HepG2 (cell line): ENCODE measurements at regions not wholly inside any gene's neighbourhood (a gene's known extent, or its start where the extent isn't known, plus 50 kb on each side); places are given as distances from the start of the nearest gene placed in this dataset.

Experiments used
- ATAC-seq: fragments of 200-7000 bp; cut with Tn5 transposase; 3 replicates; pipeline ENCODE4 v1.9.1; 2020; ENCODE audit warnings: mild to moderate bottlenecking, moderate library complexity
- BruUV-seq: library from RNA; stranded (reverse); fragments of 400-500 nt; replicated peaks from 2 replicates; lab custom pipeline; 2021; lab: Mats Ljungman, UMichigan
- CTCF ChIA-PET: fragments of 300-600 bp; formaldehyde crosslinking; extraction: SDS; loops from one replicate; lab custom pipeline; 2021; ENCODE audit warnings: low total read pairs, inconsistent platforms, low intra/inter-chr PET ratio; lab: Yijun Ruan, JAX
- POLR2A ChIA-PET: fragments of 350-600 bp; sonication (Branson Sonifier 250); formaldehyde crosslinking; loops from one replicate; lab custom pipeline; 2020; ENCODE audit warnings: antibody characterized with exemption, inconsistent platforms; lab: Yijun Ruan, JAX
- DNase-seq: peaks from one replicate; pipeline ENCODE4 v3.0.0-alpha.2; 2015; ENCODE audit warnings: low spot score
- FAIRE-seq: peaks from 3 replicates; lab custom pipeline; 2011; peaks lifted over from hg19 to GRCh38; lab: Jason Lieb, UNC
- H2AFZ ChIP-seq: one replicate; pipeline ENCODE4 v1.6.1; 2011; ENCODE audit warnings: low read length, inconsistent platforms
- H3K27ac ChIP-seq: fragments of 300-600 bp; 3 replicates; pipeline ENCODE4 v1.8.0; 2011; ENCODE audit warnings: mixed run types, mild to moderate bottlenecking, mixed read lengths, low read length, inconsistent platforms; ENCODE audit not compliant: insufficient read depth; ENCODE audit errors: extremely low read length
- H3K27me3 ChIP-seq, 2 experiments: fragments of 200-600 bp in 1 of 2; 2 replicates in 1 of 2; 3 replicates in 1 of 2; pipeline versions ENCODE4 v1.6.0 to v1.8.0; 2011; ENCODE audit warnings: low read length in 2 of 2, mild to moderate bottlenecking in 2 of 2, moderate library complexity in 2 of 2, inconsistent platforms in 1 of 2; ENCODE audit not compliant: insufficient read depth in 2 of 2, control insufficient read depth in 1 of 2
- H3K36me3 ChIP-seq, 2 experiments: fragments of 200-600 bp in 1 of 2; replicated peaks in 1 of 2; 2 replicates in 1 of 2; 3 replicates in 1 of 2; pipeline versions ENCODE4 v1.5.1 to v1.8.0; 2011; ENCODE audit warnings: low read length in 2 of 2, inconsistent platforms in 1 of 2; ENCODE audit not compliant: insufficient read depth in 2 of 2, control insufficient read depth in 1 of 2
- H3K4me1 ChIP-seq: 2 replicates; pipeline ENCODE4 v1.5.1; 2012; ENCODE audit warnings: low read length, inconsistent platforms; ENCODE audit not compliant: insufficient read depth
- H3K4me2 ChIP-seq: 2 replicates; pipeline ENCODE4 v1.6.0; 2011; ENCODE audit warnings: low read depth, low read length, inconsistent platforms
- H3K4me3 ChIP-seq, 3 experiments: fragments of 200-600 bp in 1 of 3; sonication (generic), shearing (Covaris generic) in 1 of 3; replicated peaks in 1 of 3; 2 replicates each; pipeline ENCODE4 v1.5.1; 2011 to 2016; ENCODE audit warnings: low read length in 3 of 3, inconsistent platforms in 2 of 3, low read depth in 2 of 3, mild to moderate bottlenecking in 2 of 3, control low read depth in 1 of 3, mixed read lengths in 1 of 3; ENCODE audit not compliant: insufficient read depth in 1 of 3
- H3K79me2 ChIP-seq: one replicate; pipeline ENCODE4 v1.6.1; 2011; ENCODE audit warnings: low read length, inconsistent platforms; ENCODE audit not compliant: insufficient read depth
- H3K9ac ChIP-seq: 2 replicates; pipeline ENCODE4 v1.6.0; 2011; ENCODE audit warnings: mild to moderate bottlenecking, low read depth, low read length, inconsistent platforms; ENCODE audit not compliant: insufficient read depth
- H3K9me3 ChIP-seq: 2 replicates; pipeline ENCODE4 v1.5.1; 2012; ENCODE audit warnings: mild to moderate bottlenecking, low read length
- H4K20me1 ChIP-seq: 2 replicates; pipeline ENCODE4 v1.6.0; 2011; ENCODE audit warnings: inconsistent platforms, mild to moderate bottlenecking, low read length, moderate library complexity; ENCODE audit not compliant: insufficient read depth
- GFI1 ChIP-seq: sonication (generic); formaldehyde crosslinking; IDR thresholded peaks from 2 replicates; pipeline ENCODE4 v1.5.0; 2020; ENCODE audit warnings: missing genetic modification reagents, mild to moderate bottlenecking, borderline replicate concordance
- KLF16 ChIP-seq, 2 experiments: sonication (generic) in 1 of 2; formaldehyde crosslinking in 1 of 2; IDR thresholded peaks; 2 replicates each; pipeline versions ENCODE4 v1.6.1 to v1.8.0; 2016 to 2023; ENCODE audit warnings: missing genetic modification reagents in 2 of 2, missing compliant biosample characterization in 1 of 2
- MEIS1 ChIP-seq: sonication (generic); formaldehyde crosslinking; IDR thresholded peaks from 2 replicates; pipeline ENCODE4 v1.9.0; 2021; ENCODE audit warnings: mild to moderate bottlenecking, missing genetic modification reagents, moderate library complexity, borderline replicate concordance
- RXRA ChIP-seq: sonication (generic); formaldehyde crosslinking; IDR thresholded peaks from 2 replicates; pipeline ENCODE4 v1.5.1; 2020; ENCODE audit warnings: missing genetic modification reagents
- ZFP36L1 ChIP-seq: sonication (generic); formaldehyde crosslinking; IDR thresholded peaks from 2 replicates; pipeline ENCODE4 v1.8.0; 2022; ENCODE audit warnings: mild to moderate bottlenecking, missing genetic modification reagents, moderate library complexity
- ZNF430 ChIP-seq: sonication (generic); formaldehyde crosslinking; IDR thresholded peaks from 2 replicates; pipeline ENCODE4 v1.9.0; 2021; ENCODE audit warnings: mild to moderate bottlenecking, missing genetic modification reagents
- ZNF660 ChIP-seq: sonication (generic); formaldehyde crosslinking; IDR thresholded peaks from 2 replicates; pipeline ENCODE4 v1.5.1; 2020; ENCODE audit warnings: mild to moderate bottlenecking, low read depth, missing genetic modification reagents, borderline replicate concordance
- WGBS: methylation state at CpG from one replicate; pipeline ENCODE4 v1.1.6; 2017; ENCODE audit warnings: low lambda C conversion rate; 5-methylcytosine and 5-hydroxymethylcytosine counted together
- in situ Hi-C: cut with HindIII; loops from 2 replicates; pipeline ENCODE4 v1.10.0; 2017; ENCODE audit warnings: low pct_unique_long_range_greater_than_20kb; ENCODE audit not compliant: extremely low pct_ligation_motif_present
- intact Hi-C: fragments of 100-400 bp; cut with micrococcal nuclease; formaldehyde crosslinking; loops from one replicate; pipeline ENCODE4 v1.10.0; 2022; ENCODE audit not compliant: unreplicated experiment
- TF ChIP-seq, protein P1 (sequence below): sonication (generic); formaldehyde crosslinking; IDR thresholded peaks from 2 replicates; pipeline ENCODE4 v1.9.0; 2022; ENCODE audit warnings: low read depth, missing genetic modification reagents
- TF ChIP-seq, protein P2 (sequence below): sonication (generic); formaldehyde crosslinking; IDR thresholded peaks from 2 replicates; pipeline ENCODE4 v1.8.0; 2022; ENCODE audit warnings: missing genetic modification reagents, mild to moderate bottlenecking, moderate library complexity, borderline replicate concordance
- TF ChIP-seq, protein P3 (sequence below): sonication (generic); formaldehyde crosslinking; IDR thresholded peaks from 2 replicates; pipeline ENCODE4 v1.9.0; 2021; ENCODE audit warnings: missing genetic modification reagents, borderline replicate concordance
- TF ChIP-seq, protein P4 (sequence below): IDR thresholded peaks from 2 replicates; pipeline ENCODE4 v1.6.1; 2018; ENCODE audit warnings: missing genetic modification reagents, mild to moderate bottlenecking, missing compliant biosample characterization
- TF ChIP-seq, protein P5 (sequence below), 2 experiments: fragments of 450-650 bp in 1 of 2; sonication (generic) in 1 of 2; formaldehyde crosslinking; IDR thresholded peaks; 2 replicates each; pipeline versions ENCODE4 v1.5.0 to v1.8.0; 2020 to 2022; ENCODE audit warnings: mild to moderate bottlenecking in 1 of 2, missing genetic modification reagents in 1 of 2

DNA sequence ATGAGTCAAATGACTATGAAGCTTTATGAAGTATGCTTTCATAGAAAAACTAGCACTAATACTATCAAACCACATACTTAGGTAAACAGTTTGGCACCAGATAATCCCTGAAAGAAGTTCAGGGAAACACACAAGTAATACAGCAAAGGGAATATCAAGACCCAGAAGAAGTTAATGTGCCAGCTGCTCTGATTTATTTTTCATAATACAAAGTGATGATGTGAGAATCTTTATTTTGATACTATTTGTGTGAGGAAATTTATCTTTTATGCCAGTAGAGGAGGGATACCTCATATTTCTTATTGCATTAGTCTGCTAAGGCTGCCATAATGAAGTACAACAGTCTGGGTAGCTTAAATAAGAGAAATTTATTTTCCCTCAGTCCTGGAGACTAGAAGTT lies 67.7 kb upstream of the ANO3 start:
- no peak for FAIRE-seq
- in situ Hi-C loops = no loop called here
- POLR2A ChIA-PET = no interaction called here

DNA sequence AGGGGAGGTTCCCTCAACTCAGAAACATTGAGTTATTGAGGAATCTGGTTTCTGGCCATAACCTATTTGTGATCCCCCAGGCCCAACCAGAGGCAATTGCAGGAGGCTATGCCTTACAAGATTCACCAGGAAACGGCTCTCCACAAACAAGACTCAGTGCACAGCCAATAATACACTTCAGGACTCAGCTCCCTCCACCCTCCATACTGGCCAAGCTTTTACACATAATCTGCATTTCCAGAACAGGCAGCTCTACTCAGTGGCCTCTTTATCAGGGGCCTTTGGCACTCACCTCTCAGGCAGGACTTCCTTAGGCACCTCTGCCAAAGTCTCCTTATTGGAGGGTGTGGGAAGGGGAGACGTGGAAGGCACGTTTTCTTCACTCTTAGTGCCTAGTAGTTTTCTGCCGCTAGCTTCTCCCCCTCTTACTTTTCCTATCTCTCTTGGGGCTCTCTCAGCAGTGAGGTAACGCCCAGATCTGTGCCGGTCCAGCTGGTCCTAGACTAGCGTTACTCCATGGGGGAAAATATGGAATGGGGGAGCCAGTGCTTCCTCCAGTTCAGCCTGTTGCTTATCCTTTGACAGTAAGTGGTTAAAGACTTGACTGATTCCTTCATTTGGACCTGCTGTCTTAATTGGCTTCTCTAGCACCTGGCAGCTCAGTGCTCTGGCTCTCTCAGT lies 62.8 kb upstream of the ANO3 start:
- Histone ChIP-seq H3K4me2 (no peak overlapping the region), H4K20me1 (no peaks in the 10 kb centered on the region), H3K36me3 (no peaks in the 10 kb centered on the region), H3K9ac (no peak overlapping the region), H3K27ac (no peak overlapping the region), H3K27me3 (no peaks in the 10 kb centered on the region; a peak in 1 of 5 replicates), H3K9me3 (no peaks in the 10 kb centered on the region), H3K4me3 (no peak overlapping the region), H3K4me1 (no peaks in the 10 kb centered on the region), H2AFZ (no peak overlapping the region), H3K79me2 (no peaks in the 10 kb centered on the region)
- ChIA-PET CTCF (no interaction called here), POLR2A (no interaction called here)
- no TSS peak for BruUV-seq
- no peak for FAIRE-seq
- DNase-seq = no peak
- 0% methylated on average over 7 of the region's 7 CpGs for WGBS
- ATAC-seq = no peak
- in situ Hi-C loops = no loop called here
- intact Hi-C loops = no loop called here
- TF ChIP-seq, protein P1, sequence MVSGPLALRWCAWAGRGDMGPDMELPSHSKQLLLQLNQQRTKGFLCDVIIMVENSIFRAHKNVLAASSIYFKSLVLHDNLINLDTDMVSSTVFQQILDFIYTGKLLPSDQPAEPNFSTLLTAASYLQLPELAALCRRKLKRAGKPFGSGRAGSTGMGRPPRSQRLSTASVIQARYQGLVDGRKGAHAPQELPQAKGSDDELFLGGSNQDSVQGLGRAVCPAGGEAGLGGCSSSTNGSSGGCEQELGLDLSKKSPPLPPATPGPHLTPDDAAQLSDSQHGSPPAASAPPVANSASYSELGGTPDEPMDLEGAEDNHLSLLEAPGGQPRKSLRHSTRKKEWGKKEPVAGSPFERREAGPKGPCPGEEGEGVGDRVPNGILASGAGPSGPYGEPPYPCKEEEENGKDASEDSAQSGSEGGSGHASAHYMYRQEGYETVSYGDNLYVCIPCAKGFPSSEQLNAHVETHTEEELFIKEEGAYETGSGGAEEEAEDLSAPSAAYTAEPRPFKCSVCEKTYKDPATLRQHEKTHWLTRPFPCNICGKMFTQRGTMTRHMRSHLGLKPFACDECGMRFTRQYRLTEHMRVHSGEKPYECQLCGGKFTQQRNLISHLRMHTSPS = no peak
- TF ChIP-seq, protein P2, sequence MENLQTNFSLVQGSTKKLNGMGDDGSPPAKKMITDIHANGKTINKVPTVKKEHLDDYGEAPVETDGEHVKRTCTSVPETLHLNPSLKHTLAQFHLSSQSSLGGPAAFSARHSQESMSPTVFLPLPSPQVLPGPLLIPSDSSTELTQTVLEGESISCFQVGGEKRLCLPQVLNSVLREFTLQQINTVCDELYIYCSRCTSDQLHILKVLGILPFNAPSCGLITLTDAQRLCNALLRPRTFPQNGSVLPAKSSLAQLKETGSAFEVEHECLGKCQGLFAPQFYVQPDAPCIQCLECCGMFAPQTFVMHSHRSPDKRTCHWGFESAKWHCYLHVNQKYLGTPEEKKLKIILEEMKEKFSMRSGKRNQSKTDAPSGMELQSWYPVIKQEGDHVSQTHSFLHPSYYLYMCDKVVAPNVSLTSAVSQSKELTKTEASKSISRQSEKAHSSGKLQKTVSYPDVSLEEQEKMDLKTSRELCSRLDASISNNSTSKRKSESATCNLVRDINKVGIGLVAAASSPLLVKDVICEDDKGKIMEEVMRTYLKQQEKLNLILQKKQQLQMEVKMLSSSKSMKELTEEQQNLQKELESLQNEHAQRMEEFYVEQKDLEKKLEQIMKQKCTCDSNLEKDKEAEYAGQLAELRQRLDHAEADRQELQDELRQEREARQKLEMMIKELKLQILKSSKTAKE (CRISPR knock-in tag) = no peak
- TF ChIP-seq ZFP36L1 (CRISPR knock-in tag) = no peak
- TF ChIP-seq, protein P3, sequence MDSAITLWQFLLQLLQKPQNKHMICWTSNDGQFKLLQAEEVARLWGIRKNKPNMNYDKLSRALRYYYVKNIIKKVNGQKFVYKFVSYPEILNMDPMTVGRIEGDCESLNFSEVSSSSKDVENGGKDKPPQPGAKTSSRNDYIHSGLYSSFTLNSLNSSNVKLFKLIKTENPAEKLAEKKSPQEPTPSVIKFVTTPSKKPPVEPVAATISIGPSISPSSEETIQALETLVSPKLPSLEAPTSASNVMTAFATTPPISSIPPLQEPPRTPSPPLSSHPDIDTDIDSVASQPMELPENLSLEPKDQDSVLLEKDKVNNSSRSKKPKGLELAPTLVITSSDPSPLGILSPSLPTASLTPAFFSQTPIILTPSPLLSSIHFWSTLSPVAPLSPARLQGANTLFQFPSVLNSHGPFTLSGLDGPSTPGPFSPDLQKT (CRISPR knock-in tag) = no peak
- no peak for TF ChIP-seq RXRA (CRISPR knock-in tag)

More for the DNA sequence above, 67.7 kb upstream of the ANO3 start:
- DNase-seq (no peak), ATAC-seq (no peak)
- intact Hi-C loops = no loop called here
- no peaks in the 10 kb centered on the region; a peak in 1 of 5 replicates for H3K27me3 ChIP-seq
- no peaks in the 10 kb centered on the region for H3K36me3 ChIP-seq
- no peak overlapping the region for H3K4me2 ChIP-seq
- H3K4me1 ChIP-seq = no peaks in the 10 kb centered on the region
- H4K20me1 ChIP-seq = no peaks in the 10 kb centered on the region
- no peaks in the 10 kb centered on the region for H3K9me3 ChIP-seq
- no peak overlapping the region for H3K4me3 ChIP-seq
- no peak overlapping the region for H2AFZ ChIP-seq
- no peaks in the 10 kb centered on the region for H3K79me2 ChIP-seq
- CTCF ChIA-PET = no interaction called here
- no peak for TF ChIP-seq MEIS1 (CRISPR knock-in tag)
- TF ChIP-seq, protein P4, sequence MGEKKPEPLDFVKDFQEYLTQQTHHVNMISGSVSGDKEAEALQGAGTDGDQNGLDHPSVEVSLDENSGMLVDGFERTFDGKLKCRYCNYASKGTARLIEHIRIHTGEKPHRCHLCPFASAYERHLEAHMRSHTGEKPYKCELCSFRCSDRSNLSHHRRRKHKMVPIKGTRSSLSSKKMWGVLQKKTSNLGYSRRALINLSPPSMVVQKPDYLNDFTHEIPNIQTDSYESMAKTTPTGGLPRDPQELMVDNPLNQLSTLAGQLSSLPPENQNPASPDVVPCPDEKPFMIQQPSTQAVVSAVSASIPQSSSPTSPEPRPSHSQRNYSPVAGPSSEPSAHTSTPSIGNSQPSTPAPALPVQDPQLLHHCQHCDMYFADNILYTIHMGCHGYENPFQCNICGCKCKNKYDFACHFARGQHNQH (CRISPR knock-in tag) = no peak
- TF ChIP-seq ZNF660 (CRISPR knock-in tag) = no peak
- TF ChIP-seq KLF16 (CRISPR knock-in tag; IDR thresholded peaks at IDR 0.05) = no peak
- TF ChIP-seq, protein P5, sequence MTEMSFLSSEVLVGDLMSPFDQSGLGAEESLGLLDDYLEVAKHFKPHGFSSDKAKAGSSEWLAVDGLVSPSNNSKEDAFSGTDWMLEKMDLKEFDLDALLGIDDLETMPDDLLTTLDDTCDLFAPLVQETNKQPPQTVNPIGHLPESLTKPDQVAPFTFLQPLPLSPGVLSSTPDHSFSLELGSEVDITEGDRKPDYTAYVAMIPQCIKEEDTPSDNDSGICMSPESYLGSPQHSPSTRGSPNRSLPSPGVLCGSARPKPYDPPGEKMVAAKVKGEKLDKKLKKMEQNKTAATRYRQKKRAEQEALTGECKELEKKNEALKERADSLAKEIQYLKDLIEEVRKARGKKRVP (CRISPR knock-in tag; IDR thresholded peaks at IDR 0.05) = no peak
- no peak for TF ChIP-seq GFI1
- TF ChIP-seq ZNF430 (CRISPR knock-in tag) = no peak
- no peak overlapping the region for H3K27ac ChIP-seq
- no TSS peak for BruUV-seq
- H3K9ac ChIP-seq = no peak overlapping the region
